ENCODE measurements at regions not wholly inside any gene's neighbourhood (a gene's known extent, or its start where the extent isn't known, plus 50 kb on each side); places are given as distances from the start of the nearest gene placed in this dataset.

DNA sequence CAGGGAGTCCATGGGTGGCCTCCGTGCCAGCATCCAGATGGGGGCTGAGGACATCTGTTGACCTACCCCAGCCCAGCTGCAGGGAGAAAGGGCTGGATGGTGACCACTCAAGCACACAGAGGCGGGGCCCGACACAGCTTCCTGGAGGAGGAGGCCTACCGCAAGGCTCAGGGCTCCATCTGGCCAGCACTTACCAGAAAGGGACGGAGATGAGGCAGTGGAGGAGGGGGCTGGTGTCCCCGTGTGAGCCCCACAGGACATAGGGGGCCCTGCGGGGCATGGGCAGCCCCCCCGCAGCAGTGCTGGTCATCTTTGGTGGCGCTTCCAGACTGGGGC, 147.5 kb upstream of the CIBAR2 start:
- TF ChIP-seq POLR2A (IDR thresholded peaks at IDR 0.05): no peak
- no peak for TF ChIP-seq POLR2AphosphoS5 (IDR thresholded peaks at IDR 0.05; ENCODE audit: insufficient read depth in 1 of 2, low read depth in 1 of 2)
- TF ChIP-seq, protein P1, sequence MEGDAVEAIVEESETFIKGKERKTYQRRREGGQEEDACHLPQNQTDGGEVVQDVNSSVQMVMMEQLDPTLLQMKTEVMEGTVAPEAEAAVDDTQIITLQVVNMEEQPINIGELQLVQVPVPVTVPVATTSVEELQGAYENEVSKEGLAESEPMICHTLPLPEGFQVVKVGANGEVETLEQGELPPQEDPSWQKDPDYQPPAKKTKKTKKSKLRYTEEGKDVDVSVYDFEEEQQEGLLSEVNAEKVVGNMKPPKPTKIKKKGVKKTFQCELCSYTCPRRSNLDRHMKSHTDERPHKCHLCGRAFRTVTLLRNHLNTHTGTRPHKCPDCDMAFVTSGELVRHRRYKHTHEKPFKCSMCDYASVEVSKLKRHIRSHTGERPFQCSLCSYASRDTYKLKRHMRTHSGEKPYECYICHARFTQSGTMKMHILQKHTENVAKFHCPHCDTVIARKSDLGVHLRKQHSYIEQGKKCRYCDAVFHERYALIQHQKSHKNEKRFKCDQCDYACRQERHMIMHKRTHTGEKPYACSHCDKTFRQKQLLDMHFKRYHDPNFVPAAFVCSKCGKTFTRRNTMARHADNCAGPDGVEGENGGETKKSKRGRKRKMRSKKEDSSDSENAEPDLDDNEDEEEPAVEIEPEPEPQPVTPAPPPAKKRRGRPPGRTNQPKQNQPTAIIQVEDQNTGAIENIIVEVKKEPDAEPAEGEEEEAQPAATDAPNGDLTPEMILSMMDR (IDR thresholded peaks at IDR 0.05): no peak
- Histone ChIP-seq H3K9me3 (no peaks in the 10 kb centered on the region), H3K4me3 (no peak overlapping the region), H3K4me1 (no peaks in the 10 kb centered on the region), H3K27me3 (no peaks in the 10 kb centered on the region), H3K27ac (no peak overlapping the region), H3K36me3 (no peaks in the 10 kb centered on the region)
- DNase-seq (ENCODE audit: extremely low spot score in 2 of 2): no peak
- intact Hi-C loops (cut with DNase I): no loop called here

GRCh38 chr16:85261204-85261603, 148.9 kb upstream of the CIBAR2 start:
- no peaks in the 10 kb centered on the region for H3K4me1 ChIP-seq
- DNase-seq (ENCODE audit: extremely low spot score in 2 of 2): no peak
- H3K27me3 ChIP-seq: no peaks in the 10 kb centered on the region
- no peak overlapping the region for H3K4me3 ChIP-seq
- intact Hi-C loops (cut with DNase I): no loop called here
- no peaks in the 10 kb centered on the region for H3K9me3 ChIP-seq
- H3K27ac ChIP-seq: no peak overlapping the region
- TF ChIP-seq POLR2A (IDR thresholded peaks at IDR 0.05): no peak
- TF ChIP-seq POLR2AphosphoS5 (IDR thresholded peaks at IDR 0.05; ENCODE audit: insufficient read depth in 1 of 2, low read depth in 1 of 2): no peak
- TF ChIP-seq, protein P1 (IDR thresholded peaks at IDR 0.05): no peak
- H3K36me3 ChIP-seq: no peaks in the 10 kb centered on the region

- no peak for DNase-seq (ENCODE audit: extremely low spot score in 2 of 2)
- Histone ChIP-seq H3K4me3 (no peak overlapping the region), H3K9me3 (no peaks in the 10 kb centered on the region), H3K36me3 (no peaks in the 10 kb centered on the region), H3K27me3 (no peaks in the 10 kb centered on the region), H3K4me1 (no peaks in the 10 kb centered on the region), H3K27ac (no peak overlapping the region)
- intact Hi-C loops (cut with DNase I): no loop called here
- TF ChIP-seq, protein P1 (IDR thresholded peaks at IDR 0.05): no peak
- TF ChIP-seq POLR2AphosphoS5 (IDR thresholded peaks at IDR 0.05; ENCODE audit: insufficient read depth in 1 of 2, low read depth in 1 of 2): no peak
- TF ChIP-seq POLR2A (IDR thresholded peaks at IDR 0.05): no peak
Observed at GRCh38 chr16:85261657-85262557, 149.6 kb upstream of the CIBAR2 start.

- Histone ChIP-seq H3K4me3 (no peak overlapping the region), H3K36me3 (no peaks in the 10 kb centered on the region), H3K4me1 (no peaks in the 10 kb centered on the region), H3K9me3 (no peaks in the 10 kb centered on the region), H3K27ac (no peak overlapping the region), H3K27me3 (no peaks in the 10 kb centered on the region)
- DNase-seq (ENCODE audit: extremely low spot score in 2 of 2): no peak
- no peak for TF ChIP-seq POLR2AphosphoS5 (IDR thresholded peaks at IDR 0.05; ENCODE audit: insufficient read depth in 1 of 2, low read depth in 1 of 2)
- TF ChIP-seq, protein P1 (IDR thresholded peaks at IDR 0.05): no peak
- no peak for TF ChIP-seq POLR2A (IDR thresholded peaks at IDR 0.05)
- intact Hi-C loops (cut with DNase I): no loop called here
Observed at GRCh38 chr16:85262558-85263238, 150.4 kb upstream of the CIBAR2 start.

GRCh38 chr16:85263239-85263585, 150.9 kb upstream of the CIBAR2 start:
- Histone ChIP-seq H3K9me3 (no peaks in the 10 kb centered on the region), H3K4me1 (no peaks in the 10 kb centered on the region), H3K27me3 (no peaks in the 10 kb centered on the region), H3K4me3 (no peak overlapping the region), H3K27ac (no peak overlapping the region), H3K36me3 (no peaks in the 10 kb centered on the region)
- TF ChIP-seq POLR2A (IDR thresholded peaks at IDR 0.05) (no peak), POLR2AphosphoS5 (IDR thresholded peaks at IDR 0.05; ENCODE audit: insufficient read depth in 1 of 2, low read depth in 1 of 2) (no peak)
- TF ChIP-seq, protein P1 (IDR thresholded peaks at IDR 0.05): no peak
- intact Hi-C loops (cut with DNase I): no loop called here
- DNase-seq (ENCODE audit: extremely low spot score in 2 of 2): no peak

All from vagina (tissue), 2 donors.